GM12878 (cell line): ENCODE measurements at regions not wholly inside any gene's neighbourhood (a gene's known extent, or its start where the extent isn't known, plus 50 kb on each side); places are given as distances from the start of the nearest gene placed in this dataset.

Experiments used
- ASH2L ChIP-seq: fragments of 300-600, 200-600 bp; sonication (generic); IDR thresholded peaks from 2 replicates; pipeline ENCODE4 v1.6.1; 2017; ENCODE audit warnings: low read depth, mild to moderate bottlenecking, borderline replicate concordance
- ETV6 ChIP-seq, 2 experiments: fragments of 450-650 bp in 1 of 2; IDR thresholded peaks in 1 of 2; conservative IDR thresholded peaks in 1 of 2; 2 replicates each; pipeline ENCODE4 v1.6.1; 2014; ENCODE audit warnings: antibody characterized with exemption in 1 of 2, borderline replicate concordance in 1 of 2, low read depth in 1 of 2, mild to moderate bottlenecking in 1 of 2, moderate library complexity in 1 of 2
- EZH2 ChIP-seq: IDR thresholded peaks from 2 replicates; pipeline ENCODE4 v1.6.1; 2012; ENCODE audit warnings: low read depth, mild to moderate bottlenecking, control low read depth, inconsistent platforms, low read length, borderline replicate concordance; ENCODE audit not compliant: control insufficient read depth
- IRF4 ChIP-seq: IDR thresholded peaks from 2 replicates; pipeline ENCODE4 v1.6.1; 2011; ENCODE audit warnings: low read depth, low read length
- KAT2A ChIP-seq: conservative IDR thresholded peaks from 2 replicates; pipeline ENCODE4 v1.6.1; 2011; ENCODE audit warnings: low read depth, low read length; ENCODE audit not compliant: control insufficient read depth
- PAX8 ChIP-seq: fragments of 450-650 bp; IDR thresholded peaks from 2 replicates; pipeline ENCODE4 v1.6.1; 2017; ENCODE audit warnings: mild to moderate bottlenecking, moderate library complexity
- RFX5 ChIP-seq: IDR thresholded peaks from 2 replicates; pipeline ENCODE4 v1.6.1; 2011; ENCODE audit warnings: low read depth, low read length, improper control_type of control experiment
- SREBF2 ChIP-seq: IDR thresholded peaks from 2 replicates; pipeline ENCODE4 v1.6.1; 2012; ENCODE audit warnings: mild to moderate bottlenecking, low read length
- ZBTB11 ChIP-seq: fragments of 450-650 bp; formaldehyde crosslinking; IDR thresholded peaks from 2 replicates; pipeline ENCODE4 v1.5.0; 2022; ENCODE audit warnings: mild to moderate bottlenecking, missing genetic modification characterization
- ZBTB33 ChIP-seq: fragments of 450-650 bp; IDR thresholded peaks from 2 replicates; pipeline ENCODE4 v1.6.1; 2017; ENCODE audit warnings: mild to moderate bottlenecking

GRCh38 chr2:16250466-16250865 is 310.1 kb downstream of the MYCN start (continued):
- TF ChIP-seq ZBTB11 (CRISPR knock-in tag) (no peak), ASH2L (no peak), KAT2A (no peak), RFX5 (no peak), ETV6 (conservative IDR thresholded peaks at IDR 0.05 in 1 of 2, IDR thresholded peaks at IDR 0.05 in 1 of 2; ENCODE audit: borderline replicate concordance in 1 of 2, low read depth in 1 of 2) (no peak), ZBTB33 (no peak), PAX8 (no peak), EZH2 (no peak), IRF4 (no peak), SREBF2 (no peak)
